MCF 10A (cell line): ENCODE measurements at regions not wholly inside any gene's neighbourhood (a gene's known extent, or its start where the extent isn't known, plus 50 kb on each side); places are given as distances from the start of the nearest gene placed in this dataset.

Experiments used
- BruUV-seq: library from RNA; stranded (reverse); fragments of 400-500 nt; replicated peaks from 2 replicates; lab custom pipeline; 2021; lab: Mats Ljungman, UMichigan
- CTCF ChIA-PET: fragments of 300-600 bp; sonication (Branson Sonifier 250); formaldehyde crosslinking; extraction: SDS; loops from one replicate; lab custom pipeline; 2021; ENCODE audit warnings: antibody characterized with exemption, inconsistent platforms; lab: Yijun Ruan, JAX
- POLR2A ChIA-PET: fragments of 300-600, 350-650 bp; sonication (Branson Sonifier 250); formaldehyde crosslinking; extraction: SDS; loops from one replicate; lab custom pipeline; 2020; ENCODE audit warnings: antibody characterized with exemption, inconsistent platforms; lab: Yijun Ruan, JAX
- DNase-seq: peaks from one replicate; pipeline ENCODE4 v3.0.0-alpha.2; 2018; ENCODE audit not compliant: unreplicated experiment
- H3K27ac Mint-ChIP-seq: one replicate; pipeline ENCODE4 v1.8.0; 2022; ENCODE audit warnings: mild to moderate bottlenecking, low read depth, mixed read lengths; ENCODE audit not compliant: unreplicated experiment
- H3K27me3 Mint-ChIP-seq: one replicate; pipeline ENCODE4 v1.8.0; 2022; ENCODE audit warnings: mixed read lengths; ENCODE audit not compliant: insufficient read depth, unreplicated experiment
- H3K36me3 Mint-ChIP-seq: one replicate; pipeline ENCODE4 v1.8.0; 2022; ENCODE audit warnings: mild to moderate bottlenecking, moderate library complexity, mixed read lengths; ENCODE audit not compliant: insufficient read depth, unreplicated experiment
- H3K4me1 Mint-ChIP-seq: one replicate; pipeline ENCODE4 v1.8.0; 2022; ENCODE audit warnings: mixed read lengths; ENCODE audit not compliant: insufficient read depth, unreplicated experiment
- H3K4me3 Mint-ChIP-seq: one replicate; pipeline ENCODE4 v1.8.0; 2022; ENCODE audit warnings: mild to moderate bottlenecking, moderate library complexity, mixed read lengths; ENCODE audit not compliant: unreplicated experiment
- H3K9me3 Mint-ChIP-seq: one replicate; pipeline ENCODE4 v1.8.0; 2022; ENCODE audit warnings: mixed read lengths; ENCODE audit not compliant: unreplicated experiment
- CTCF ChIP-seq: fragments of 200-600 bp; IDR thresholded peaks from one replicate; pipeline ENCODE4 v1.8.0; 2022; ENCODE audit warnings: antibody characterized with exemption, mild to moderate bottlenecking; ENCODE audit not compliant: unreplicated experiment
- intact Hi-C: fragments of 100-400 bp; cut with micrococcal nuclease; formaldehyde crosslinking; loops from 2 replicates; pipeline ENCODE4 v1.14.1; 2022

- no TSS peak for BruUV-seq
- no peaks in the 10 kb centered on the region for H3K9me3 Mint-ChIP-seq
- no peak overlapping the region for H3K27ac Mint-ChIP-seq
- ChIA-PET POLR2A (no interaction called here), CTCF (interaction anchor here (0.8 to 9.3 kb wide), 3 partner anchors 11 to 545 kb away, joined by 3 to 139 read pairs (median 4); partner anchors contain the start of gene ICE1)
- intact Hi-C loops: no loop called here
- no peaks in the 10 kb centered on the region for H3K27me3 Mint-ChIP-seq
- no peaks in the 10 kb centered on the region for H3K4me1 Mint-ChIP-seq
- TF ChIP-seq CTCF: no peak
- H3K4me3 Mint-ChIP-seq: no peak overlapping the region
- no peak for DNase-seq
- peaks cover 6% of the 10 kb centered on the region for H3K36me3 Mint-ChIP-seq
Observed at GRCh38 chr5:4874097-4874496, 266.0 kb upstream of the ADAMTS16 start.

GRCh38 chr5:4875942-4876341 lies 264.2 kb upstream of the ADAMTS16 start:
- H3K9me3 Mint-ChIP-seq: no peaks in the 10 kb centered on the region
- no peak for DNase-seq
- H3K4me3 Mint-ChIP-seq: no peak overlapping the region
- no peaks in the 10 kb centered on the region for H3K27me3 Mint-ChIP-seq
- H3K4me1 Mint-ChIP-seq: no peaks in the 10 kb centered on the region
- BruUV-seq: no TSS peak
- intact Hi-C loops: loop anchor here (5.0 kb wide), 3 partner anchors 66 to 251 kb away; no protein-coding TSS in a partner anchor
- ChIA-PET CTCF (interaction anchor here (0.5 to 9.3 kb wide), 8 partner anchors 8 to 1115 kb away, joined by 3 to 139 read pairs (median 4); partner anchors contain the start of gene ICE1), POLR2A (no interaction called here)
- peaks cover 6% of the 10 kb centered on the region for H3K36me3 Mint-ChIP-seq
- TF ChIP-seq CTCF: no peak
- H3K27ac Mint-ChIP-seq: no peak overlapping the region

GRCh38 chr5:4876804-4877203 lies 263.3 kb upstream of the ADAMTS16 start:
- no peak for DNase-seq
- Mint-ChIP-seq H3K4me1 (no peaks in the 10 kb centered on the region), H3K9me3 (no peaks in the 10 kb centered on the region), H3K4me3 (no peak overlapping the region), H3K36me3 (peaks cover 6% of the 10 kb centered on the region), H3K27ac (no peak overlapping the region), H3K27me3 (no peaks in the 10 kb centered on the region)
- intact Hi-C loops: loop anchor here (5.0 kb wide), 3 partner anchors 65 to 250 kb away; no protein-coding TSS in a partner anchor
- no peak for TF ChIP-seq CTCF
- CTCF ChIA-PET: interaction anchor here (0.5 to 9.3 kb wide), 11 partner anchors 9 to 1116 kb away, joined by 3 to 139 read pairs (median 3); partner anchors contain the start of gene ICE1
- BruUV-seq: no TSS peak
- POLR2A ChIA-PET: no interaction called here

- intact Hi-C loops: loop anchor here (5.0 kb wide), 3 partner anchors 65 to 250 kb away; no protein-coding TSS in a partner anchor
- Mint-ChIP-seq H3K9me3 (no peaks in the 10 kb centered on the region), H3K4me3 (no peak overlapping the region), H3K36me3 (peaks cover 6% of the 10 kb centered on the region), H3K27ac (no peak overlapping the region), H3K27me3 (no peaks in the 10 kb centered on the region), H3K4me1 (no peaks in the 10 kb centered on the region)
- no peak for DNase-seq
- CTCF ChIA-PET: interaction anchor here (0.5 to 9.3 kb wide), 5 partner anchors 10 to 541 kb away, joined by 3 to 139 read pairs (median 3); partner anchors contain the start of gene ICE1
- POLR2A ChIA-PET: interaction anchor here (0.6 kb wide), 1 partner anchor 476 kb away, joined by 3 read pairs; no protein-coding TSS in a partner anchor
- no TSS peak for BruUV-seq
- no peak for TF ChIP-seq CTCF
Observed at GRCh38 chr5:4877579-4877978, 262.6 kb upstream of the ADAMTS16 start.
